Kidney (tissue), 13 donors: ENCODE measurements at regions not wholly inside any gene's neighbourhood (a gene's known extent, or its start where the extent isn't known, plus 50 kb on each side); places are given as distances from the start of the nearest gene placed in this dataset.

Source experiments
- DNase-seq, 5 donors: peaks; one replicate each; pipeline ENCODE4 v3.0.0-alpha.2; 2013 to 2020
- FAIRE-seq: peaks from 2 replicates; lab custom pipeline; 2012; peaks lifted over from hg19 to GRCh38; lab: Jason Lieb, UNC
- H3K27ac ChIP-seq, 2 donors: one replicate each; pipeline ENCODE4 v1.7.0; 2013; ENCODE audit warnings: low read depth in 2 of 2, low read length in 2 of 2, inconsistent platforms in 1 of 2
- H3K27me3 ChIP-seq: one replicate; pipeline ENCODE4 v1.7.1; 2013; ENCODE audit warnings: low read length, inconsistent platforms; ENCODE audit not compliant: control insufficient read depth, insufficient read depth
- H3K36me3 ChIP-seq, 3 donors: one replicate each; pipeline versions ENCODE4 v1.7.0 to v1.7.1; 2013; ENCODE audit warnings: low read length in 3 of 3, control low read depth in 1 of 3, inconsistent platforms in 1 of 3; ENCODE audit not compliant: insufficient read depth in 3 of 3, control insufficient read depth in 2 of 3
- H3K4me1 ChIP-seq, 3 donors: one replicate each; pipeline versions ENCODE4 v1.7.0 to v1.7.1; 2013; ENCODE audit warnings: low read length in 3 of 3, inconsistent platforms in 1 of 3, low read depth in 1 of 3; ENCODE audit not compliant: control insufficient read depth in 2 of 3, insufficient read depth in 2 of 3
- H3K4me3 ChIP-seq, 3 donors: one replicate each; pipeline versions ENCODE4 v1.7.0 to v1.8.1; 2013; ENCODE audit warnings: low read length in 3 of 3, control low read depth in 1 of 3, inconsistent platforms in 1 of 3
- H3K9ac ChIP-seq, 3 donors: one replicate each; pipeline versions ENCODE4 v1.7.0 to v1.7.1; 2013; ENCODE audit warnings: low read length in 3 of 3, control low read depth in 1 of 3, inconsistent platforms in 1 of 3
- H3K9me3 ChIP-seq, 3 donors: one replicate each; pipeline versions ENCODE4 v1.7.0 to v1.7.1; 2013; ENCODE audit warnings: low read length in 3 of 3, control low read depth in 1 of 3, inconsistent platforms in 1 of 3; ENCODE audit not compliant: control insufficient read depth in 2 of 3, insufficient read depth in 1 of 3
- CTCF ChIP-seq: IDR thresholded peaks from 3 replicates; pipeline ENCODE4 v1.5.1; 2012; ENCODE audit warnings: mild to moderate bottlenecking, moderate library complexity, borderline replicate concordance; ENCODE audit not compliant: insufficient read depth; ENCODE audit errors: extremely low read depth
- intact Hi-C: fragments of 100-400 bp; cut with DNase I; formaldehyde crosslinking; loops from one replicate; pipeline ENCODE4 v1.11.1; 2022
- donor health status: control.
- donor health status: control.
- donor health status: control.
- donor health status: control.
- donor health status: control.
- donor health status: DM: yes; HTN: yes; CAD: no.
- donor health status: Normal renal cell carcinoma (clear cell type).

GRCh38 chr7:41201021-41201420 is 501.9 kb downstream of the INHBA start:
- no peak overlapping the region for H3K4me3 ChIP-seq
- H3K27ac ChIP-seq, result no peak overlapping the region
- no peaks in the 10 kb centered on the region for H3K36me3 ChIP-seq
- FAIRE-seq (no peak), DNase-seq (no peak)
- intact Hi-C loops, result no loop called here
- TF ChIP-seq CTCF, result no peak
- no peaks in the 10 kb centered on the region for H3K4me1 ChIP-seq
- no peak overlapping the region for H3K9ac ChIP-seq
- H3K9me3 ChIP-seq, result no peaks in the 10 kb centered on the region
- no peaks in the 10 kb centered on the region for H3K27me3 ChIP-seq

- Histone ChIP-seq H3K9me3 (no peaks in the 10 kb centered on the region), H3K27ac (no peak overlapping the region), H3K27me3 (no peaks in the 10 kb centered on the region), H3K9ac (no peak overlapping the region), H3K4me1 (no peaks in the 10 kb centered on the region), H3K36me3 (no peaks in the 10 kb centered on the region), H3K4me3 (no peak overlapping the region)
- intact Hi-C loops, result no loop called here
- no peak for TF ChIP-seq CTCF
- no peak for FAIRE-seq
- DNase-seq, result no peak
Observed at GRCh38 chr7:41199136-41199535, 503.8 kb downstream of the INHBA start.

DNA sequence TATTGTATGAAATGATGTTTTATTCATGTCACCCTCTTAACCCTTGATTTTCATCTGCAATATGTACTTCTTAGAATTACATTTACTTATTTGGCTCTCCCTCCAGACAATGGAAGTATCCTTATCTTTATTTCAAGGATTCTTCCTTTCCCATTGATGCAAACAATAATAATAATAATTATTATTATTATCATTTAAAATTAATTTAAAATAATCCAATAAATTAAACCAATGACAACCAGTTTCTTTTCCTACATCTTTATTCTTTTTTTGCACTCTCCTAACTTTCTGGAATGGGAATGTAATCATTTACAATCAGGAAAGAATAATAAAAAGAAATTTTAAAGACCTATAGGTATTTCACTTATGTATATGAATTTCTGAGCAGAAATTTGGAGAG is 504.4 kb downstream of the INHBA start:
- no peak for TF ChIP-seq CTCF
- Histone ChIP-seq H3K9me3 (no peaks in the 10 kb centered on the region), H3K4me1 (no peaks in the 10 kb centered on the region), H3K27ac (no peak overlapping the region), H3K4me3 (no peak overlapping the region), H3K36me3 (no peaks in the 10 kb centered on the region), H3K9ac (no peak overlapping the region), H3K27me3 (no peaks in the 10 kb centered on the region)
- FAIRE-seq (peak; percentile 27), DNase-seq (no peak)
- intact Hi-C loops, result no loop called here

GRCh38 chr7:41197769-41198168 is 505.1 kb downstream of the INHBA start:
- FAIRE-seq (no peak), DNase-seq (no peak)
- H3K36me3 ChIP-seq, result no peaks in the 10 kb centered on the region
- no peak overlapping the region for H3K27ac ChIP-seq
- H3K4me3 ChIP-seq, result no peak overlapping the region
- no peaks in the 10 kb centered on the region for H3K27me3 ChIP-seq
- H3K9me3 ChIP-seq, result no peaks in the 10 kb centered on the region
- intact Hi-C loops, result no loop called here
- H3K4me1 ChIP-seq, result no peaks in the 10 kb centered on the region
- no peak for TF ChIP-seq CTCF
- no peak overlapping the region for H3K9ac ChIP-seq
